WERI-Rb-1 (cell line): ENCODE measurements at regions not wholly inside any gene's neighbourhood (a gene's known extent, or its start where the extent isn't known, plus 50 kb on each side); places are given as distances from the start of the nearest gene placed in this dataset.
"Not testable (repeated sequence)": the region's sequence is repeated elsewhere in the genome, so short reads cannot be mapped to it uniquely, and the experiment has no call there.

Experiments
- DNase-seq: peaks from one replicate; pipeline ENCODE4 v3.0.0-alpha.2; 2020
- H3K27ac ChIP-seq: fragments of 250-450 bp; sonication (Bioruptor Pico); 2 replicates; pipeline ENCODE4 v1.5.1; 2020; ENCODE audit warnings: mild to moderate bottlenecking, moderate library complexity
- H3K27me3 ChIP-seq: fragments of 250-450 bp; sonication (Bioruptor Pico); 2 replicates; pipeline ENCODE4 v1.5.1; 2021; ENCODE audit warnings: mild to moderate bottlenecking, low read depth, moderate library complexity; ENCODE audit not compliant: insufficient read depth, severe bottlenecking
- H3K36me3 ChIP-seq: fragments of 250-450 bp; sonication (Bioruptor Pico); 2 replicates; pipeline ENCODE4 v1.5.1; 2020; ENCODE audit warnings: mild to moderate bottlenecking, moderate library complexity
- H3K4me3 ChIP-seq: 2 replicates; pipeline ENCODE4 v1.5.1; 2011; ENCODE audit warnings: low read depth, mild to moderate bottlenecking, control low read depth, low read length
- H3K9me3 ChIP-seq: fragments of 250-450 bp; sonication (Bioruptor Pico); 2 replicates; pipeline ENCODE4 v1.5.1; 2021; ENCODE audit warnings: mild to moderate bottlenecking, moderate library complexity; ENCODE audit not compliant: severe bottlenecking
- TF ChIP-seq, protein P1 (sequence below): IDR thresholded peaks from 2 replicates; pipeline ENCODE4 v1.5.1; 2011; ENCODE audit warnings: low read depth, mild to moderate bottlenecking, control low read depth, inconsistent platforms, low read length

DNA sequence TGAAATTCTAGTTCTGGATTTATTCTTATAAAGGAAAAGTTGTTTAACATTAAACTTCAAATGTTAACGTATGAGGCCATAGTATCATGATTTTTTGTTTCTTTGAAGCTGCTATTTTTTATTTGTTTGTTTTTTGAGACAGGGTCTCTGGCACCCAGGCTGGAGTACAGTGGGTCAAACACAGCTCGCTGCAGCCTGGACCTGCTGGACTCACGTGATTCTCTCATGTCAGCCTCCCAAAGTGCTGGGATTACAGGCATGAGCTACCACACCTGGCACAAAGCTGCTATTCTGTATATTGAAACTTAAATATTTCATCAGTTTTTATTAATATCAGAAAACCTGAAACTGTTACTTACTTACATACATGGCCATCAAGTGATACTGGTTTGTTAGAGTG lies 89.5 kb upstream of the RPRM start:
- Histone ChIP-seq H3K4me3 (no peak overlapping the region), H3K36me3 (no peaks in the 10 kb centered on the region), H3K27ac (no peak overlapping the region), H3K27me3 (no peaks in the 10 kb centered on the region), H3K9me3 (no peaks in the 10 kb centered on the region)
- TF ChIP-seq, protein P1, sequence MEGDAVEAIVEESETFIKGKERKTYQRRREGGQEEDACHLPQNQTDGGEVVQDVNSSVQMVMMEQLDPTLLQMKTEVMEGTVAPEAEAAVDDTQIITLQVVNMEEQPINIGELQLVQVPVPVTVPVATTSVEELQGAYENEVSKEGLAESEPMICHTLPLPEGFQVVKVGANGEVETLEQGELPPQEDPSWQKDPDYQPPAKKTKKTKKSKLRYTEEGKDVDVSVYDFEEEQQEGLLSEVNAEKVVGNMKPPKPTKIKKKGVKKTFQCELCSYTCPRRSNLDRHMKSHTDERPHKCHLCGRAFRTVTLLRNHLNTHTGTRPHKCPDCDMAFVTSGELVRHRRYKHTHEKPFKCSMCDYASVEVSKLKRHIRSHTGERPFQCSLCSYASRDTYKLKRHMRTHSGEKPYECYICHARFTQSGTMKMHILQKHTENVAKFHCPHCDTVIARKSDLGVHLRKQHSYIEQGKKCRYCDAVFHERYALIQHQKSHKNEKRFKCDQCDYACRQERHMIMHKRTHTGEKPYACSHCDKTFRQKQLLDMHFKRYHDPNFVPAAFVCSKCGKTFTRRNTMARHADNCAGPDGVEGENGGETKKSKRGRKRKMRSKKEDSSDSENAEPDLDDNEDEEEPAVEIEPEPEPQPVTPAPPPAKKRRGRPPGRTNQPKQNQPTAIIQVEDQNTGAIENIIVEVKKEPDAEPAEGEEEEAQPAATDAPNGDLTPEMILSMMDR: no peak
- no peak for DNase-seq

DNA sequence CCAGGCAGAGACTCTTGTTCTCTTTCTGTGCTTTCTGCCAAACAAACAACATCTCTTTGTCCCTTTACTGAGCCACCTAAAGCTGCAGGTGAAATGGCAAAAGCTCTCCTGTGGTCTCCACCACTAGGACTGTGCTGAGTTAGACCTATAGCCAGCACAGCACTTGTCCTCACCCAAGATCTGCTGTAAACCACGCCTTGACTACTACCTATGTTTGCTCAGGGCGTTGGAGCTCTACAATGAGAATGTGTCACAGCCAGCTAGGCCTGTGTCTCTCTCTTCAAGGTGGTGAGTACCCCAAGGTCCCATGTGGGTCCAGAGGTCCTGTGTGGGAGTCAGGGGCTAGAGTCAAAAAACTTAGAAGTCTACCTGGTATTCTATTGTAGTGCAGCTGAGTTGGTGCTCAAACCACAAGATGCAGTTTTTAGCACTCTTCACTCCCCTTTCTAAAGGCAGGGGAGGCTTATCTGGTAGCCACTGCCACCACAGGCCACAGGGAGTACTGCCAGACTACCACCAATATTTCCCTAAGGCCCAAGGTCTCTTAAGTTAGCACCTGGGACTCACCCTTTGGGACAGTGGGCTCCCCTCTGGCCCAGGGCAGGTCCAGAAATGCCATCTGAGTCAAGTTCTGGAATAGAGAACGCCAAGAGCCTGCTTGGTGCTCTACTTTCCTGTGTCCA lies 96.8 kb upstream of the RPRM start:
- TF ChIP-seq, protein P1: no peak
- H3K4me3 ChIP-seq: no peak overlapping the region
- no peak for DNase-seq
- no peaks in the 10 kb centered on the region for H3K36me3 ChIP-seq
- no peaks in the 10 kb centered on the region for H3K9me3 ChIP-seq
- no peaks in the 10 kb centered on the region for H3K27me3 ChIP-seq
- no peak overlapping the region for H3K27ac ChIP-seq

DNA sequence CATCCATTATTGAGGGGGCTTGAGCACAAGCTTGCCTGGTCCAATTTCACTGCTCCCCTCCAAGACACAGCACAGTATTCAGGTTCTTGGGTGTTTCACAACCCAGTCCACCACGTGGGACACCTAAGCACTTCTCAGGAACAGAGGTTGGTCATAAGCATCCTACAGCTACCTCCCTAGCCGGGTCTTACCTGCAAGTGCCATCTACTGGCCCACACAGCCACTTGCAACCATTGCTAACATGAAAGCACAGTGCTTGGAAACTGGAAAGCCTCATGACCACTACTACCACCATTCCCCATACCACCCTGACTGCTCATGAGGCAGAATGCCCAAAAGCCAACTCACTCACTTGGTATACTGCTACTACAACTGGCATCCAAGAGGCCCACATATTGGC lies 105.7 kb upstream of the RPRM start:
- Histone ChIP-seq H3K36me3 (no peaks in the 10 kb centered on the region), H3K4me3 (no peak overlapping the region)

DNA sequence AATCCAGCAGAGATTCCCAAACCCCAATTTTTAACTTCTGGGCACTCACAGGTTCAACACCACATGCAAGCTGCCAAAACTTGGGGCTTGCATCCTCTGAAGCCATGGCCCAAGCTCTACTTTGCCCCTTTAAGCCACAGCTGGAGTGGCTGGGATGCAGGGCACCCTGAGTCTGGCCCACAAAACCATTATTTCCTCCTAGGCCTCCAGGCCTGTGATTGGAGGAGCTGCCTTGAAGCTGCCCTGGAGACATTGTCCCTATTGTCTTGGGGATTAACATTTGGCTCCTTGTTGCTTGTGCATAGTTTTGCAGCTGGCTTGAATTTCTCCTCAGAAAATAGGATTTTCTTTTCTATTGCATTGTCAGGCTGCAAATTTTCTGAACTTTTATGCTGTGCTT lies 109.8 kb upstream of the RPRM start:
- H3K4me3 ChIP-seq: no peak overlapping the region
- H3K9me3 ChIP-seq: peaks cover 8% of the 10 kb centered on the region
- no peaks in the 10 kb centered on the region for H3K27me3 ChIP-seq
- no peak overlapping the region for H3K27ac ChIP-seq
- TF ChIP-seq, protein P1: no peak
- H3K36me3 ChIP-seq: no peaks in the 10 kb centered on the region
- DNase-seq: no peak

More for the DNA sequence above, 105.7 kb upstream of the RPRM start:
- TF ChIP-seq, protein P1: 0 out of 2 replicates have a peak, but pooled peaks have one; percentile 7
- DNase-seq: no peak
- Histone ChIP-seq H3K27ac (no peak overlapping the region), H3K9me3 (peaks cover 4% of the 10 kb centered on the region), H3K27me3 (no peaks in the 10 kb centered on the region)

- no peak for DNase-seq
- TF ChIP-seq, protein P1: no peak
- H3K9me3 ChIP-seq: peaks cover 8% of the 10 kb centered on the region
- H3K4me3 ChIP-seq: no peak overlapping the region
- no peak overlapping the region for H3K27ac ChIP-seq
- no peaks in the 10 kb centered on the region for H3K27me3 ChIP-seq
- no peaks in the 10 kb centered on the region for H3K36me3 ChIP-seq
Observed at GRCh38 chr2:153589586-153589985, 111.0 kb upstream of the RPRM start.

DNA sequence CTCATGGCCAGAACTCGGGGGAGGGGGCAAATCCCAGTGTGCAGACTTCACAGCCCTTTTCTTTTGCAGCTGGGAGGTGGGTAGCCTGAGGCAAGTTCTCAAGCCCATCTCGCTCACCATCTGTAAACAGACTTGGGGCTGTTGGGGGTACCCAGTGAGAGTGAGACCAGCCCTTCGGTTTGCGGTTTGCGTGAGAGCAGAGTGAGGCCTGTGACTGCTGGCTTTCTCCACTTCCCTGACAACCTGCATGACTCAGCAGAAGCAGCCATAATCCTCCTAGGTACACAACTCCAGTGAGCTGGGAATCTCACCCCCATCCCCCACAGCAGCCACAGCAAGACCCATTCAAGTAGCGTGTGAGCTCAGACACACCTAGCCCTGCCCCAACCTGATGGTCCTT lies 114.5 kb upstream of the RPRM start:
- not testable (repeated sequence) for H3K27me3 ChIP-seq, H3K4me3 ChIP-seq, H3K9me3 ChIP-seq, H3K36me3 ChIP-seq
- peak; percentile 66 for DNase-seq
- H3K27ac ChIP-seq: peak overlapping the region; percentile 53
